K562 (cell line): ENCODE measurements at regions not wholly inside any gene's neighbourhood (a gene's known extent, or its start where the extent isn't known, plus 50 kb on each side); places are given as distances from the start of the nearest gene placed in this dataset.

Experiments
- ATAC-seq: fragments of 200-7000 bp; cut with Tn5 transposase; 3 replicates; pipeline ENCODE4 v1.9.1; 2020; ENCODE audit warnings: moderate library complexity
- BruUV-seq: library from RNA; stranded (reverse); fragments of 400-500 nt; replicated peaks from 2 replicates; lab custom pipeline; 2021; lab: Mats Ljungman, UMichigan
- CTCF ChIA-PET: fragments of 300-600 bp; formaldehyde crosslinking; extraction: SDS; loops from one replicate; lab custom pipeline; 2021; ENCODE audit warnings: low intra/inter-chr PET ratio; lab: Yijun Ruan, JAX
- POLR2A ChIA-PET: fragments of 300-600, 350-650 bp; sonication (Branson Sonifier 250); formaldehyde crosslinking; extraction: SDS; loops from one replicate; lab custom pipeline; 2021; ENCODE audit warnings: antibody characterized with exemption, inconsistent platforms; lab: Yijun Ruan, JAX
- DNase-seq, 4 experiments: peaks; one replicate each; pipeline versions ENCODE4 v3.0.0 to v3.0.0-alpha.2; 2011 to 2018; ENCODE audit warnings: low spot score in 3 of 4, mixed read lengths in 3 of 4; ENCODE audit errors: extremely low read depth in 1 of 4
- FAIRE-seq: peaks from 2 replicates; lab custom pipeline; 2011; peaks lifted over from hg19 to GRCh38; lab: Jason Lieb, UNC
- H2AFZ ChIP-seq: 2 replicates; pipeline ENCODE4 v1.6.0; 2011; ENCODE audit warnings: low read depth, low read length, control low read depth, inconsistent platforms
- H3K27ac ChIP-seq: fragments of 200-600 bp; 3 replicates; pipeline ENCODE4 v1.8.0; 2011; ENCODE audit warnings: low read depth, mild to moderate bottlenecking, control low read depth, inconsistent platforms, low read length, moderate library complexity, mixed read lengths; ENCODE audit errors: extremely low read depth
- H3K27me3 ChIP-seq, 2 experiments: fragments of 300-600 bp in 1 of 2; 2 replicates in 1 of 2; 3 replicates in 1 of 2; pipeline versions ENCODE4 v1.6.0 to v1.8.0; 2011; ENCODE audit warnings: inconsistent platforms in 2 of 2, low read length in 2 of 2, mild to moderate bottlenecking in 1 of 2, mixed read lengths in 1 of 2, moderate library complexity in 1 of 2; ENCODE audit not compliant: control insufficient read depth in 2 of 2, insufficient read depth in 2 of 2
- H3K36me3 ChIP-seq: fragments of 300-600 bp; 3 replicates; pipeline ENCODE4 v1.8.0; 2011; ENCODE audit warnings: mild to moderate bottlenecking, low read length, inconsistent platforms; ENCODE audit not compliant: control insufficient read depth, insufficient read depth
- H3K4me1 ChIP-seq, 2 experiments: fragments of 200-600 bp in 1 of 2; replicated peaks in 1 of 2; 2 replicates in 1 of 2; 3 replicates in 1 of 2; pipeline versions ENCODE4 v1.5.1 to v1.8.0; 2011; ENCODE audit warnings: inconsistent platforms in 2 of 2, low read length in 2 of 2, mild to moderate bottlenecking in 1 of 2, mixed read lengths in 1 of 2, moderate library complexity in 1 of 2; ENCODE audit not compliant: control insufficient read depth in 2 of 2, insufficient read depth in 2 of 2
- H3K4me2 ChIP-seq: 2 replicates; pipeline ENCODE4 v1.6.1; 2011; ENCODE audit warnings: low read length, control low read depth, inconsistent platforms, mixed read lengths; ENCODE audit not compliant: insufficient read depth
- H3K4me3 ChIP-seq: fragments of 200-600 bp; sonication (generic), shearing (Covaris generic); 2 replicates; pipeline ENCODE4 v1.5.1; 2016; ENCODE audit warnings: control low read depth, inconsistent platforms
- H3K79me2 ChIP-seq: fragments of 200-600 bp; 3 replicates; pipeline ENCODE4 v1.8.0; 2011; ENCODE audit warnings: low read length, inconsistent platforms; ENCODE audit not compliant: control insufficient read depth, insufficient read depth
- H3K9ac ChIP-seq, 2 experiments: 2 replicates each; pipeline versions ENCODE4 v1.6.0 to v1.6.1; 2011; ENCODE audit warnings: low read depth in 2 of 2, low read length in 2 of 2, control low read depth in 1 of 2, inconsistent platforms in 1 of 2, mild to moderate bottlenecking in 1 of 2, mixed read lengths in 1 of 2; ENCODE audit not compliant: insufficient read depth in 1 of 2
- H3K9me1 ChIP-seq: one replicate; pipeline ENCODE4 v1.6.0; 2011; ENCODE audit warnings: inconsistent platforms, mild to moderate bottlenecking, low read length, moderate library complexity; ENCODE audit not compliant: control insufficient read depth, insufficient read depth
- H3K9me3 ChIP-seq: replicated peaks from 2 replicates; pipeline ENCODE4 v1.5.1; 2011; ENCODE audit warnings: low read depth, low read length, inconsistent platforms; ENCODE audit not compliant: control insufficient read depth, insufficient read depth
- H4K20me1 ChIP-seq: replicated peaks from 2 replicates; pipeline ENCODE4 v1.6.1; 2011; ENCODE audit warnings: low read length, inconsistent platforms, mixed read lengths; ENCODE audit not compliant: control insufficient read depth, insufficient read depth
- CCNT2 ChIP-seq: IDR thresholded peaks from 2 replicates; pipeline ENCODE4 v1.6.1; 2011; ENCODE audit warnings: borderline replicate concordance, low read depth, mild to moderate bottlenecking, moderate library complexity, mixed read lengths, low read length; ENCODE audit not compliant: insufficient read length; ENCODE audit errors: extremely low read depth
- FOXP4 ChIP-seq: sonication (generic); formaldehyde crosslinking; IDR thresholded peaks from 2 replicates; pipeline ENCODE4 v1.8.0; 2022; ENCODE audit warnings: mild to moderate bottlenecking, missing genetic modification reagents, borderline replicate concordance
- GTF2E2 ChIP-seq: fragments of 200-800 bp; sonication (Bioruptor generic); IDR thresholded peaks from 2 replicates; pipeline ENCODE4 v1.6.1; 2016; ENCODE audit warnings: missing genetic modification characterization, missing compliant biosample characterization
- KDM5B ChIP-seq: fragments of 200-600 bp; sonication (generic); IDR thresholded peaks from 2 replicates; pipeline ENCODE4 v1.6.1; 2012; ENCODE audit warnings: low read depth, mild to moderate bottlenecking, moderate library complexity, low read length, control low read depth, inconsistent platforms; ENCODE audit not compliant: insufficient replicate concordance
- NFIC ChIP-seq: fragments of 450-650 bp; IDR thresholded peaks from 2 replicates; pipeline ENCODE4 v1.6.1; 2017; ENCODE audit warnings: mild to moderate bottlenecking, inconsistent platforms
- PTRF ChIP-seq: fragments of 450-650 bp; IDR thresholded peaks from 2 replicates; pipeline ENCODE4 v1.6.1; 2016; ENCODE audit warnings: mild to moderate bottlenecking, missing genetic modification characterization, missing compliant biosample characterization
- SIX5 ChIP-seq, 2 experiments: IDR thresholded peaks; 2 replicates each; pipeline ENCODE4 v1.6.1; 2011; ENCODE audit warnings: low read length in 2 of 2, borderline replicate concordance in 1 of 2, low read depth in 1 of 2, mild to moderate bottlenecking in 1 of 2, moderate library complexity in 1 of 2; ENCODE audit not compliant: insufficient read depth in 1 of 2
- THAP12 ChIP-seq: fragments of 250-450 bp; sonication (Bioruptor Pico); IDR thresholded peaks from 2 replicates; pipeline ENCODE4 v1.9.0; 2021; ENCODE audit warnings: mild to moderate bottlenecking, inconsistent platforms
- THRB ChIP-seq: fragments of 450-650 bp; formaldehyde crosslinking; conservative IDR thresholded peaks from 2 replicates; pipeline ENCODE4 v1.4.0; 2022; ENCODE audit warnings: mild to moderate bottlenecking, missing genetic modification characterization
- ZBTB7A ChIP-seq: IDR thresholded peaks from 2 replicates; pipeline ENCODE4 v1.6.1; 2011; ENCODE audit warnings: low read depth, mild to moderate bottlenecking, low read length, moderate library complexity, borderline replicate concordance; ENCODE audit not compliant: control insufficient read depth
- ZNF134 ChIP-seq: fragments of 250-450 bp; sonication (Bioruptor Pico); conservative IDR thresholded peaks from 2 replicates; pipeline ENCODE4 v1.4.0; 2020
- ZNF24 ChIP-seq: fragments of 450-650 bp; IDR thresholded peaks from 2 replicates; pipeline ENCODE4 v1.6.1; 2016
- ZNF347 ChIP-seq: fragments of 450-650 bp; formaldehyde crosslinking; IDR thresholded peaks from 2 replicates; pipeline ENCODE4 v1.4.0; 2020; ENCODE audit warnings: low read depth, mild to moderate bottlenecking, moderate library complexity
- ZNF449 ChIP-seq: fragments of 250-450 bp; sonication (Bioruptor Pico); IDR thresholded peaks from 2 replicates; pipeline ENCODE4 v1.8.0; 2022; ENCODE audit warnings: moderate library complexity, mild to moderate bottlenecking, inconsistent platforms
- WGBS: fragments of 100-300 bp; shearing (Covaris generic); methylation state at CpG from one replicate; pipeline ENCODE4 v1.1.6; 2016; ENCODE audit warnings: low coverage, mixed read lengths; ENCODE audit not compliant: insufficient coverage; ENCODE audit errors: missing lambda C conversion rate; 5-methylcytosine and 5-hydroxymethylcytosine counted together
- in situ Hi-C: fragments of 300-500 bp; cut with MboI; formaldehyde crosslinking; loops from 4 replicates; pipeline ENCODE4 v1.15.0; 2018; ENCODE audit warnings: inconsistent platforms, mixed read lengths
- intact Hi-C: fragments of 100-400 bp; cut with micrococcal nuclease; formaldehyde crosslinking; loops from 2 replicates; pipeline ENCODE4 v1.14.2; 2022

GRCh38 chr2:5869936-5870335 is 177.8 kb downstream of the SOX11 start:
- in situ Hi-C loops, result no loop called here
- Histone ChIP-seq H3K9ac (no peak overlapping the region), H2AFZ (no peak overlapping the region)
- no TSS peak for BruUV-seq
- no peak for DNase-seq
- TF ChIP-seq GTF2E2 (tag) (no peak), NFIC (no peak), FOXP4 (CRISPR knock-in tag) (no peak), ZNF24 (no peak), ZNF449 (CRISPR knock-in tag) (no peak), CCNT2 (no peak), THAP12 (no peak), PTRF (no peak), KDM5B (no peak), ZNF347 (CRISPR knock-in tag) (no peak), ZNF134 (CRISPR knock-in tag) (no peak), SIX5 (IDR thresholded peaks at IDR 0.05; ENCODE audit: borderline replicate concordance in 1 of 2, insufficient read depth in 1 of 2, low read depth in 1 of 2, low read length in 2 of 2) (no peak), THRB (CRISPR knock-in tag) (no peak), ZBTB7A (no peak)
- TF ChIP-seq, all 486 proteins: peak for 0
- POLR2A ChIA-PET, result no interaction called here
- Histone ChIP-seq H3K27me3 (no peaks in the 10 kb centered on the region), H3K27ac (no peak overlapping the region), H3K4me3 (no peak overlapping the region), H3K9me1 (no peaks in the 10 kb centered on the region), H3K9me3 (peaks cover 4% of the 10 kb centered on the region; the same call in 1 of the 2 replicates), H3K36me3 (no peaks in the 10 kb centered on the region), H3K4me2 (no peak overlapping the region), H3K79me2 (no peaks in the 10 kb centered on the region), H3K4me1 (no peaks in the 10 kb centered on the region), H4K20me1 (no peaks in the 10 kb centered on the region)
- no peak for ATAC-seq
- CTCF ChIA-PET, result no interaction called here
- intact Hi-C loops, result no loop called here
- 1% methylated on average over 7 of the region's 8 CpGs for WGBS
- no peak for FAIRE-seq
